SJCRH30 (cell line): ENCODE measurements at regions not wholly inside any gene's neighbourhood (a gene's known extent, or its start where the extent isn't known, plus 50 kb on each side); places are given as distances from the start of the nearest gene placed in this dataset.
A peak's percentile ranks its signal among the peaks of the same experiment; 100 is the strongest.
"Not testable (repeated sequence)": the region's sequence is repeated elsewhere in the genome, so short reads cannot be mapped to it uniquely, and the experiment has no call there.

Experiments used
- DNase-seq, 2 experiments: peaks; one replicate each; pipeline ENCODE4 v3.0.0-alpha.2; 2015 to 2020
- H3K27ac ChIP-seq: fragments of 250-450 bp; sonication (Bioruptor Pico); 2 replicates; pipeline ENCODE4 v1.5.1; 2020; ENCODE audit warnings: mild to moderate bottlenecking, moderate library complexity
- H3K27me3 ChIP-seq: fragments of 250-450 bp; sonication (Bioruptor Pico); 2 replicates; pipeline ENCODE4 v1.5.1; 2020; ENCODE audit warnings: mild to moderate bottlenecking, moderate library complexity
- H3K36me3 ChIP-seq: fragments of 250-450 bp; sonication (Bioruptor Pico); 2 replicates; pipeline ENCODE4 v1.5.1; 2020; ENCODE audit warnings: mild to moderate bottlenecking, moderate library complexity
- H3K4me1 ChIP-seq: fragments of 250-450 bp; sonication (Bioruptor Pico); 2 replicates; pipeline ENCODE4 v1.5.1; 2020; ENCODE audit warnings: mild to moderate bottlenecking, moderate library complexity
- H3K4me3 ChIP-seq: fragments of 250-450 bp; sonication (Bioruptor Pico); 2 replicates; pipeline ENCODE4 v1.5.1; 2020; ENCODE audit warnings: mild to moderate bottlenecking, moderate library complexity
- H3K9me3 ChIP-seq: fragments of 250-450 bp; sonication (Bioruptor Pico); replicated peaks from 2 replicates; pipeline ENCODE4 v1.5.1; 2020; ENCODE audit warnings: mild to moderate bottlenecking, moderate library complexity

DNA sequence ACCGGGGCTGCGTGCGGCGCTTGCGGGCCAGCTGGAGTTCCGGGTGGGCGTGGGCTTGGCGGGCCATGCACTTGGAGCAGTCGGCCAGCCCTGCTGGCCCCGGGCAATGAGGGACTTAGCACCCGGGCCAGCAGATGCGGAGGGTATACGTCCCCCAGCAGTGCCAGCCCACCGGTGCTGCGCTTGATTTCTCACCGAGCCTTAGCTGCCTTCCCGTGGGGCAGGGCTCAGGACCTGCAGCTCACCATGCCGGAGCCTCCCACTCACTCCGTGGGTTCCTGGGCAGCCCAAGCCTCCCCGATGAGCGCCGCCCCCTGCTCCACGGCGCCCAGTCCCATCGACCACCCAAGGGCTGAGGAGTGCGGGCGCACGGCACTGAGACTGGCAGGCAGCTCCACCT, 51.4 kb upstream of the INPP4B start:
- not testable (repeated sequence) for H3K9me3 ChIP-seq, H3K27ac ChIP-seq, H3K36me3 ChIP-seq, DNase-seq, H3K27me3 ChIP-seq, H3K4me3 ChIP-seq, H3K4me1 ChIP-seq

DNA sequence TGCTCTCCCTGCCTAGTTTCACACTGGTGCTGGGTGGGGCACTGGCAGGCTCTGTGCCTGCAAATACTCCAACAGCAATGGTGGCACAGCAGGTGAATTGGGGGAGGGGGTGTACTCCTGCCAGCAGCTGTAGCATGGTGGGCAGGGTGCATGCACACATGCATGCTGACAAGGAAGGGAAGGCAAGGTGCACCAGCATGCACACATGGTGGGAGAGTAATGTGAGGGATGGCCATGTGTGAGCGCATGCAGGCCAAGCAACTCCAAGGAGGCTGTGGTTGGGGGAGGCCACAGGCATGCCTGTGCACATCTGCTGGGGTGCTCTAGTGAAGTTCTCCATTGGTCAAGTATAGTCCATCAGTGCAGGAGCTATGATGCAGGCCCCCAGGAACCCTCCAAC, 54.5 kb upstream of the INPP4B start:
- DNase-seq = no peak
- no peak overlapping the region for H3K4me3 ChIP-seq
- H3K9me3 ChIP-seq = no peaks in the 10 kb centered on the region
- no peaks in the 10 kb centered on the region for H3K4me1 ChIP-seq
- no peak overlapping the region for H3K27ac ChIP-seq
- no peaks in the 10 kb centered on the region for H3K27me3 ChIP-seq
- no peaks in the 10 kb centered on the region for H3K36me3 ChIP-seq

DNA sequence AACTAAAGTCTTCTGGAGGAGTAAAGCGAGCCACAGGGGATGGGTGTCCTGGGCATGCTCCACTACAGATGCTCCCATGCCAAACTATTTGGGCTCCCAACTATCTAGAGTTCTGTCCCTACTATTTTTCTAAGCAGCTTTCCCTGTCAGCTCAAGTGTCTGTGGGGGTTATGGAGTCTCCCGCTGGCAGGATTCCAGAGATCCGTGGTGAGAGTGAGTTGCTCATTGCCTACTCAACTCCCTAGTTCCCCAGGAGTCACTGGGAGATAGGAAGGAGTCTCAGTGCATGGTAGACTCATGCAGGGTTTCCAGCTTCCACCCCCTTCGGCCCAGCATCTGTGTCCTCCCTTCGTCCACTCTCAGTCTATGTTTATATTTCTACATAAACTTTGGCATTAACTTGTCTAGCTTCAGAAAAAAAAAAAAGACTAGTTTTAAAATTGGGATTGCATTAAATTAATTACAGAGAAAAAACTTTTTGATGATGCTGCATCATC, 55.1 kb upstream of the INPP4B start:
- H3K27me3 ChIP-seq = no peaks in the 10 kb centered on the region
- peak; percentile 38 to 57 for DNase-seq
- no peaks in the 10 kb centered on the region for H3K4me1 ChIP-seq
- H3K36me3 ChIP-seq = no peaks in the 10 kb centered on the region
- no peaks in the 10 kb centered on the region for H3K9me3 ChIP-seq
- no peak overlapping the region for H3K4me3 ChIP-seq
- no peak overlapping the region for H3K27ac ChIP-seq

DNA sequence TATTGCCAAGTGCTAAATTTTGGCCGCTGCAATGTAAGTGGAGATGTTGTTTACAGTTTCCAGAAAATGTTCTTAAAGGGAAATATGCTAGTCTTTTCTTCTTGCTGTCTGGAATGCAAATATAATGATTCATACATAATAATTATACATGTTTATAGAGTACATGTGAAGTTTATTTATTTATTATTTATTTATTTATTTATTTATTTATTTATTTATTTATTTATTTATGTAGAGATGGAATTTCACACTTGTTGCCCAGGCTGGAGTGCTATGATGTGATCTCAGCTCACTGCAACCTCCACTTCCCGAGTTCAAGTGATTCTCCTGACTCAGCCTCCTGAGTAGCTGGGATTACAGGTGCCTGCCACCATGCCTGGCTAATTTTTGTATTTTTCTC, 57.5 kb upstream of the INPP4B start:
- H3K27me3 ChIP-seq, H3K27ac ChIP-seq, H3K4me3 ChIP-seq, H3K36me3 ChIP-seq, H3K9me3 ChIP-seq, DNase-seq, H3K4me1 ChIP-seq: not testable (repeated sequence)

DNA sequence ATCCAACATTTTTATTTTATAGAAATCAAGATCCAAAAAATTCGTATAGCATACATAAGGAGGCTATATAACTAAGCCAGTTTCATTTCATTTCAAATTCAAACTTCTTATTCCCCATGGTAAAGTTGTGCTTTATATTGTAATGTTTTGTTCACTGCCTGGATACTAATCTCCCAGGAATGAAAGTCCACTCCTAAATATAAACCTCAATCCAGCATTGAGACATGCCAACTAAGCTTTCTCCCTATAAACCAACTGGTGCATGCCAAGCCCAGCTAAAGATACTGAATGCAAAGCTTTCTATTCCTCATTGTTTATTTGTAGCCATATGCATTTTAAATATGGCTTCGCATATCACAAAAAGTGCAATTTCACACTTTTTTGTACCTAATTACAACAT, 63.8 kb upstream of the INPP4B start:
- no peaks in the 10 kb centered on the region for H3K27me3 ChIP-seq
- no peak overlapping the region for H3K27ac ChIP-seq
- DNase-seq = no peak
- H3K36me3 ChIP-seq = no peaks in the 10 kb centered on the region
- H3K9me3 ChIP-seq = no peaks in the 10 kb centered on the region
- H3K4me3 ChIP-seq = no peak overlapping the region
- no peaks in the 10 kb centered on the region for H3K4me1 ChIP-seq

DNA sequence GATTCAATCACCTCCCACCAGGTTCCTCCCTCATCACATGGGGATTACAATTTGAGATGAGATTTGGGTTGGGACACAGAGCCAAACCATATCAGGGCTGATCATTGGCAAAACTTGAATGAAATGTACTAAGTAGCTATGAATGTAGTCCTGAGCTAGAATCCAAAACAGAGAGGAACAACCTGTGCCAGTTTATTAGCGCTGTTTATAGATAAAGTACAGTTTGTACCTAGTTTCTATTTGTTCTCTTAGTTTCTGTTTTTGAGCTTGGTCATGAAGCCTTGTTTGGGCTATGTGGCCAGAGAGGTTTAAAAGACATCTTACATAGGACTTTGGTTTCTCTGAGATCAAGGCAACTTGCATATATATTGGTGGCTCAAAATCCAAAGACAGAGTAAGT, 66.9 kb upstream of the INPP4B start:
- H3K4me1 ChIP-seq = no peaks in the 10 kb centered on the region
- no peaks in the 10 kb centered on the region for H3K36me3 ChIP-seq
- H3K27me3 ChIP-seq = no peaks in the 10 kb centered on the region
- DNase-seq = no peak
- no peak overlapping the region for H3K27ac ChIP-seq
- no peak overlapping the region for H3K4me3 ChIP-seq
- no peaks in the 10 kb centered on the region for H3K9me3 ChIP-seq

DNA sequence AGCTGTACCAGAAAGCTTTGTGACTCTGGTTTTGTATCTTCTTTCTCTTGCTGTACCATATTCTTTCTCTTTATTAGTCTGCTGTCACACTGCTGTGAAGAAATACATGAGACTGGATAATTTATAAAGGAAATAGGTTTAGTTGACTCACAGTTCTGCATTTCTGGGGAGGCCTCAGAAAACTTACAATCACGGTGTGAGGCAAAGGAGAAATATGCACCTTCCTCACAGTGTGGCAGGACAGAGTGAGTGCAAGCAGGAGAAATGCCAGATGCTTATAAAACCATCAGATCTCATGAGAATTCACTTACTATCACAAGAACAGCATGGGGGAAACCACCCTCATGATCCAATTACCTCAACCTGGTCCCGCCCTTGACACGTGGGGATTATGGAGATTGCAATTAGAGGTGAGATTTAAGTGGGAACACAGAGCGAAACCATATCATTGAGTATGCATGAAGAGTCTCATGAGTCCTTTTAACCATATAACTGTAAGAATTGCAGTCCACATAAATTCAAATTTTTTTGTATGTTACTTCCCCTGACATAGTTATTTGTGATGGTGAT, 67.4 kb upstream of the INPP4B start:
- Histone ChIP-seq H3K4me1 (no peaks in the 10 kb centered on the region), H3K27me3 (no peaks in the 10 kb centered on the region), H3K4me3 (no peak overlapping the region), H3K27ac (no peak overlapping the region), H3K36me3 (no peaks in the 10 kb centered on the region), H3K9me3 (no peaks in the 10 kb centered on the region)
- DNase-seq = no peak

DNA sequence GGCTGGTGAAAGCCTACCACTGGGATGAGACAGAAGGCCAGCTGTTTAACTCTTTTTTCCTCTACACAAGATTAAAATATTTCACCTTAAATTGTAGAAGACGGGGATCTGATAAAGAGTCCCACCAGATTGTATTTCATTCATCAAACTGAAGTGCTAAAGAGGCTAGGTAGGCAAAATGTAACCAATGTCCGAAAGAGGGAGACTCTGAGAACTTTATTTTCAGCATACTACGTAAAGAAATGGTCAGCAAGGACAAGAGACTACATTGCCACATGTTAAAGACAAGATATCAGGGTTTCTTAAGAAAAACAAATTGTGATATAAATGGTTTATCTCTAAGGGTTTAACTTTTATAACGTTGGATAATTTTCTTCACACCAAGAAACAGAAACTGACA, 71.6 kb upstream of the INPP4B start:
- Histone ChIP-seq H3K36me3 (no peaks in the 10 kb centered on the region), H3K9me3 (no peaks in the 10 kb centered on the region), H3K4me3 (no peak overlapping the region), H3K4me1 (no peaks in the 10 kb centered on the region), H3K27ac (no peak overlapping the region), H3K27me3 (no peaks in the 10 kb centered on the region)
- no peak for DNase-seq

DNA sequence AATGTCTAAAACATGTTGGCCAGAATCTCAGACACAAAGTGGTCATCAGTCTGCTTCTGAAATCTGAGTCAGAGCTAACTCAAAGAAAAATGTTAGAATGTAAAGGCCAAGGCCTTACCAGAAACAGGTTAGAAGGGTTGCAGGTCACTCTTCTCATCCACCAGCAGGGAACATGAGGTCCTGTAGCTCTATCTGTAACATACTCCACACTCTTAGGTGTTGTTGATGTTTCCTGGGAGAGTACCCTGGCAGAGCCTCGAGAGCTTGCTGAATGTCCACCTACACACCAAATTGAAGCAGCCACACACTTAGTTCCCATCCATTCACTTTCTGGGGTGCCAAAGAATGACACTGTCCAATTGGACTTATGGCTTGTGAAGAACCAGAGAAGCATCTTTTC, 76.6 kb upstream of the INPP4B start:
- no peaks in the 10 kb centered on the region for H3K27me3 ChIP-seq
- no peaks in the 10 kb centered on the region for H3K4me1 ChIP-seq
- H3K27ac ChIP-seq = no peak overlapping the region
- no peak overlapping the region for H3K4me3 ChIP-seq
- DNase-seq = no peak
- no peaks in the 10 kb centered on the region for H3K36me3 ChIP-seq
- H3K9me3 ChIP-seq = no peaks in the 10 kb centered on the region

DNA sequence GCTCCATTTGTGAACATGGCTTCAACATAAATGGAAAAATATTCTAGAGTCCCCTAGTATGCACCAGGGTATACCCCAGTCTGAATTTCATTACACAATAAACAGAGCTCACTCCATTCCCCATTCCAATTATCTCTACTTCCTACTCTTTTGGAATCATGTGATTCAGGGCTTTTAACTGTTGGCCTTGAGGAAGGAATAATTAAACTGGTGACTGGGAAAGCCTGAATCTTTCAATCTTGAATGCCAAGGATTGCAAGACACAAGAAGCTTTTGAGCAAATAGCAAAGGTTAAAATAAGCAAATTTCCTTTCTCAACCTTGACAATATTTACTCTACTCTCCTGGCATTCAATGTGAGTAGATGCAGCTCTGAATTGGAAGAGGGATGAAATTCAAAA, 77.5 kb upstream of the INPP4B start:
- Histone ChIP-seq H3K4me1 (no peaks in the 10 kb centered on the region), H3K9me3 (no peaks in the 10 kb centered on the region), H3K27ac (no peak overlapping the region), H3K4me3 (no peak overlapping the region), H3K36me3 (no peaks in the 10 kb centered on the region), H3K27me3 (no peaks in the 10 kb centered on the region)
- no peak for DNase-seq

DNA sequence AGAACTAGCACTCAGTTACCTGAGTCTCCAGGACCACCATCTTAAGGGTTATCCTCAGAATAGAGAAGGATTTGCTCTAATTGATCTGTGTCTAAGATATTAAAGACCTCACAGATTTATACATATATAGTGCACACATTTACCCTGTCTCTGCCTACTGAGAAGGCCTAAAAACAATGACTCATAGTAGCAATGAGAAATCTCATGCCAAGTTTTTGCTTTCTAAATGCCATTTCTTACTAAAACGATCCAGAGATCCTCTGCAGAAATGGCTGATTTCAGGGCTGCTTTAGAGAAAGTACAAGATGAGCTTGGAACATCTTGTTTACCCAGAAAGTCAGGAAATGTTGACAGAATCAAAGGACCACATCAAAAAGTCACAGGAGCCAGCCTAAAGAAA, 79.1 kb upstream of the INPP4B start:
- H3K27me3 ChIP-seq = no peaks in the 10 kb centered on the region
- no peak overlapping the region for H3K27ac ChIP-seq
- H3K9me3 ChIP-seq = no peaks in the 10 kb centered on the region
- H3K36me3 ChIP-seq = no peaks in the 10 kb centered on the region
- no peaks in the 10 kb centered on the region for H3K4me1 ChIP-seq
- no peak for DNase-seq
- H3K4me3 ChIP-seq = no peak overlapping the region

DNA sequence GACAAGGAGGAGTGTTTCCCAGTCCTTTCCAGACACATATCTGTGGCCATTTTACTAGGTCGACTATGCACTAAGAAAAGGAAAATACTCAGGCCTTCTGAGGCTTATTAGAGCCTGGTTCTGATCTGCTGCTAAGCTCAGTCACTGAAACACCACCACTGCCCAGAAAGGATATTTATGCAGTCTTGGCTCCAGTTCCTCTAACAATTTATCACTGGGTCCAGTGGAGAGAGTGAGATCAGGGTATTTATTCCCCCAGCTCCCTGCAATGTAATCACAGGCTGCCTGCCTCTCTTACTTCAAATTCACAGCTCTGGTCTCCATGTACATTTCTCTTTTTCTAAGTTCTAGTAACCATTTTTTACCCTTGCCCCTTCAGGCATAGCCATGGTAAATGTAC, 81.6 kb upstream of the INPP4B start:
- Histone ChIP-seq H3K4me1 (no peaks in the 10 kb centered on the region), H3K27ac (no peak overlapping the region), H3K9me3 (no peaks in the 10 kb centered on the region), H3K27me3 (no peaks in the 10 kb centered on the region), H3K36me3 (no peaks in the 10 kb centered on the region), H3K4me3 (no peak overlapping the region)
- DNase-seq = no peak

DNA sequence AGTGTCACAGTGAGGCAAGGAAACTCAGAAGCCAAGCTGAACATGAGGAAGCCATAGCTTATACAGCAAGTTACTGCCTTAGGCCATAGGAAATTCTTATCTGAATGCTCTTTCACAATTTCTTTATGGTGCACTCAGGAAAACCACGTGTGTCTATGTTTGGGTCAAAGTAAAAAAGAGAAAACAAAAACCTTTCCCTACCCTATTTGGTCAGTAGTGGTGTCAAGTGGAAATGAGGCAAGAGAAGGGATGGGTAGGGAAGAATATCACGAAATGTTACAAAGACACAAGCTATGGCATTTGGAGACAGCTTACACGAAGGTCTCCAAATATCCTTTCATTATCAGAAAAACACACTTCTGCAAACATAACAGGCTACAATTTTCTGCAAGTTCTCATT, 83.4 kb upstream of the INPP4B start:
- Histone ChIP-seq H3K4me3 (no peak overlapping the region), H3K4me1 (no peaks in the 10 kb centered on the region), H3K27ac (no peak overlapping the region), H3K9me3 (no peaks in the 10 kb centered on the region), H3K27me3 (no peaks in the 10 kb centered on the region), H3K36me3 (no peaks in the 10 kb centered on the region)
- no peak for DNase-seq

DNA sequence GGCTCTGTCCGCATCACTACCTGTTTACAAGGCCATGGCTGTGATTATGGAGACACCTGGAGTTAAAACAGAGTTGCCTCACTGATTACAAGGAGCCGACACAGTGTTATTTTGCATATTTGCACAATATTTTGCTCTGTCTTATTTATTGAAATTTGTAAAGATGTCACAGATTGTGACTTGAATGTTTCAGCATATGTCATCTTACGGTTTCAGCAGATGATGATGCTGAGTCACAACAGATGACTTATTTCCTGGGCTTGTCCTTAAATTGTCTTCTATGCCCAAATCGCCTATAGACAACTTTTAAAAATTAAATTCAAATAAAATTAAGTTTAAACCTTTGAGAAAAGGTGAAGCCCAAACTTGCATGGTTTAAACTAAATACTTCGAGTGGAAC, 87.1 kb upstream of the INPP4B start:
- no peak for DNase-seq
- Histone ChIP-seq H3K27ac (no peak overlapping the region), H3K27me3 (no peaks in the 10 kb centered on the region), H3K4me1 (no peaks in the 10 kb centered on the region), H3K9me3 (no peaks in the 10 kb centered on the region), H3K4me3 (no peak overlapping the region), H3K36me3 (no peaks in the 10 kb centered on the region)

DNA sequence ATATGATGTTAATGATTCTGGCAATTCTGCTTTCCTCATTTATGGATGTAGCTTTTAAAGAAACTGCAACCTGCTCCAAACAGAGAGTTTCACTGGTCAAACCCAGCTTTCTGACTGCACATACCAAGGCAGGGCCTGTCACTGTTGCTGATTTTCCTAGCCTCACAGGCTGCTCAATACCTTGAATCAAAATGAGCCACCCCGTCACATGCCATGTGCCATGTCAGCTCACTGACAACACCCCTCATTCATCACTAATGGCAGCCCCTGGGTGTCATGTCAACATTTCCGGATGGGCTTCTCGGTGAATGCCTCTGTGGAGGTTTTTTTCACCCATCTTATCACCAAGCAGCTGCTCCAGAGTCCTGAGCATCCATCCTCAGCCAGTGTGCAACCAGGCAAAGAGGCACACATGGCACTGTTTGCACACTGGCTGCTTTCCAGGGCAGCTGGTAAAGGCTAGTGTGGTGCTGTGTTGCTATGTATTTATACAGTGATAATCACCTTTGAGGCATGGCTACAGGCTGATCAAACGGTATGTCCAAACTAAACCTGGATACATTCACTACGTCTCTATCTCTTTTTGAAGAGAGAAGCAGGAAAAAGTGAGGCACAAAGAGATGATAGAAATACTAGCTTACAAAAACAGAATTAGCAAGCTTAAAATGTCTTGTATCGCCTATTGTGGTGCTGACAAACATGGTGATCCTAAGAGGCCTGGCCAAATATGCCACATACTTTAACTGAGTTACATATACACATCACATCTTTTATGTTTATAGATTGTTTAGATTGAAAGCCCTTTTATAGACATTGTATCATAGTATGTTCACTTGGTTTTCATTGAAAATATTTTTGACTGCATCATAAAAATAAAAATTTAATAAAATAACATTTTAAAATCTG, 94.6 kb upstream of the INPP4B start:
- Histone ChIP-seq H3K27ac (no peak overlapping the region), H3K36me3 (no peaks in the 10 kb centered on the region), H3K9me3 (no peaks in the 10 kb centered on the region), H3K27me3 (no peaks in the 10 kb centered on the region), H3K4me1 (peaks cover 4% of the 10 kb centered on the region; the same call in 1 of the 2 replicates), H3K4me3 (no peak overlapping the region)
- peak; percentile 36 to 61 for DNase-seq

DNA sequence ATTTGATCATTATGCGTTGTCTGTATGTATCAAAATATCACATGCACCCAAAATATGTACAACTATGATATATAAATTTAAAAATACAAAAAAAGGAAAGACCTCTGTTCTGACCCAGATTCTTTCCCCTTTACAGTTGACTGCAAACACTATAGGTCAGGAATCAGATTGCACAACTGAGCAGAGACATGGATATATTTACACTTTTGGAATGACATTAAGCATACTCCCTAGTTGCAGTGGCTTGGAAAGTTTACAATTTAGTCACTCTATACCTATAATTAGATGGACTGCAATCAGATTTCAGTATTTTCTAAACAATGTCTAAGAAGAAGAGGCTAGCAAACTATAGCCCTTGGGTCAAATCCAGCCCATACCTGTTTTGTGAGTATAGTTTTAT, 98.5 kb upstream of the INPP4B start:
- no peaks in the 10 kb centered on the region for H3K36me3 ChIP-seq
- no peak overlapping the region for H3K27ac ChIP-seq
- H3K4me3 ChIP-seq = no peak overlapping the region
- no peak for DNase-seq
- no peaks in the 10 kb centered on the region for H3K27me3 ChIP-seq
- H3K9me3 ChIP-seq = no peaks in the 10 kb centered on the region
- peaks cover 4% of the 10 kb centered on the region; the same call in 1 of the 2 replicates for H3K4me1 ChIP-seq
